CD4-positive, CD25-positive, alpha-beta regulatory T cell (primary cell): ENCODE measurements at regions not wholly inside any gene's neighbourhood (a gene's known extent, or its start where the extent isn't known, plus 50 kb on each side); places are given as distances from the start of the nearest gene placed in this dataset.
A peak's percentile ranks its signal among the peaks of the same experiment; 100 is the strongest.
"Not testable (repeated sequence)": the region's sequence is repeated elsewhere in the genome, so short reads cannot be mapped to it uniquely, and the experiment has no call there.

Experiments
- ATAC-seq, 2 donors: fragments of 150-1000 bp; cut with Tn5 transposase; one replicate each; pipeline ENCODE4 v1.10.0; 2021; ENCODE audit warnings: low read depth in 2 of 2, moderate number of reproducible peaks in 2 of 2, moderate library complexity in 1 of 2
- DNase-seq, 3 donors: peaks; one replicate each; pipeline versions ENCODE4 v3.0.0 to v3.0.0-alpha.2; 2012 to 2022; ENCODE audit warnings: mixed read lengths in 1 of 3
- H3K27ac ChIP-seq: one replicate; pipeline ENCODE4 v1.7.0; 2013; ENCODE audit warnings: mild to moderate bottlenecking, low read length; ENCODE audit not compliant: insufficient read depth, poor library complexity, severe bottlenecking
- H3K27me3 ChIP-seq: one replicate; pipeline ENCODE4 v1.7.0; 2013; ENCODE audit warnings: low read length; ENCODE audit not compliant: control insufficient read depth, insufficient read depth
- H3K36me3 ChIP-seq: one replicate; pipeline ENCODE4 v1.7.0; 2013; ENCODE audit warnings: mild to moderate bottlenecking, low read length, moderate library complexity; ENCODE audit not compliant: control insufficient read depth, insufficient read depth
- H3K4me1 ChIP-seq: 2 replicates; pipeline ENCODE4 v1.7.0; 2013; ENCODE audit warnings: mild to moderate bottlenecking, low read length; ENCODE audit not compliant: insufficient read depth, control insufficient read depth, poor library complexity, severe bottlenecking
- H3K4me3 ChIP-seq: one replicate; pipeline ENCODE4 v1.7.0; 2013; ENCODE audit warnings: low read depth, mild to moderate bottlenecking, low read length, moderate library complexity
- H3K9me3 ChIP-seq, 2 experiments: 1 replicate in 1 of 2; 2 replicates in 1 of 2; pipeline ENCODE4 v1.7.0; 2013; ENCODE audit warnings: low read length in 2 of 2, mild to moderate bottlenecking in 1 of 2, moderate library complexity in 1 of 2; ENCODE audit not compliant: control insufficient read depth in 2 of 2
- H3K27ac Mint-ChIP-seq, 3 donors: one replicate each; pipeline ENCODE4 v1.8.0; 2020 to 2022; ENCODE audit warnings: mild to moderate bottlenecking in 3 of 3, mixed read lengths in 3 of 3, moderate library complexity in 2 of 3
- H3K27me3 Mint-ChIP-seq: one replicate; pipeline ENCODE4 v1.8.0; 2022; ENCODE audit warnings: mild to moderate bottlenecking, mixed read lengths
- H3K36me3 Mint-ChIP-seq: one replicate; pipeline ENCODE4 v1.8.0; 2020; ENCODE audit warnings: mixed read lengths
- H3K4me1 Mint-ChIP-seq, 4 donors: one replicate each; pipeline ENCODE4 v1.8.0; 2020 to 2022; ENCODE audit warnings: mixed read lengths in 4 of 4, mild to moderate bottlenecking in 1 of 4
- H3K4me3 Mint-ChIP-seq, 4 donors: one replicate each; pipeline ENCODE4 v1.8.0; 2020 to 2022; ENCODE audit warnings: mild to moderate bottlenecking in 4 of 4, mixed read lengths in 4 of 4, moderate library complexity in 3 of 4
- H3K9me3 Mint-ChIP-seq, 7 donors: one replicate each; pipeline ENCODE4 v1.8.0; 2020 to 2022; ENCODE audit warnings: mixed read lengths in 7 of 7, mild to moderate bottlenecking in 3 of 7, moderate library complexity in 2 of 7

- H3K9me3 Mint-ChIP-seq, H3K4me3 Mint-ChIP-seq, H3K4me1 ChIP-seq, H3K4me3 ChIP-seq, H3K36me3 Mint-ChIP-seq, H3K36me3 ChIP-seq, H3K27ac Mint-ChIP-seq, ATAC-seq, H3K27me3 Mint-ChIP-seq, DNase-seq, H3K9me3 ChIP-seq, H3K27ac ChIP-seq, H3K27me3 ChIP-seq: not testable (repeated sequence)
- peaks cover 11 to 15% (median 13%) of the 10 kb centered on the region in 4 donors for H3K4me1 Mint-ChIP-seq
Observed at GRCh38 chr3:177628095-177628719, 430.9 kb upstream of the TBL1XR1 start.

GRCh38 chr3:177629276-177629675 lies 432.0 kb upstream of the TBL1XR1 start:
- Histone ChIP-seq H3K27ac (no peak overlapping the region), H3K9me3 (no peaks in the 10 kb centered on the region), H3K4me3 (no peak overlapping the region), H3K27me3 (no peaks in the 10 kb centered on the region), H3K4me1 (peaks cover 3% of the 10 kb centered on the region), H3K36me3 (no peaks in the 10 kb centered on the region)
- H3K4me1 Mint-ChIP-seq = peaks cover 9 to 11% (median 9%) of the 10 kb centered on the region in 4 donors
- H3K4me3 Mint-ChIP-seq = no peak overlapping the region
- ATAC-seq = no peak
- peaks cover 0 to 3% (median 0%) of the 10 kb centered on the region in 7 donors for H3K9me3 Mint-ChIP-seq
- no peak for DNase-seq
- no peaks in the 10 kb centered on the region for H3K27me3 Mint-ChIP-seq
- no peaks in the 10 kb centered on the region for H3K36me3 Mint-ChIP-seq
- H3K27ac Mint-ChIP-seq = no peak overlapping the region

- peaks cover 4% of the 10 kb centered on the region for H3K27me3 Mint-ChIP-seq
- Histone ChIP-seq H3K27me3 (no peaks in the 10 kb centered on the region), H3K4me3 (no peak overlapping the region), H3K36me3 (no peaks in the 10 kb centered on the region), H3K9me3 (no peaks in the 10 kb centered on the region), H3K27ac (no peak overlapping the region), H3K4me1 (no peaks in the 10 kb centered on the region)
- H3K4me1 Mint-ChIP-seq = peaks cover 0 to 5% (median 0%) of the 10 kb centered on the region in 4 donors
- H3K4me3 Mint-ChIP-seq = no peak overlapping the region
- ATAC-seq (no peak), DNase-seq (no peak)
- H3K36me3 Mint-ChIP-seq = no peaks in the 10 kb centered on the region
- peaks cover 0 to 7% (median 1%) of the 10 kb centered on the region in 7 donors for H3K9me3 Mint-ChIP-seq
- H3K27ac Mint-ChIP-seq = no peak overlapping the region
Observed at GRCh38 chr3:177633671-177634207, 436.5 kb upstream of the TBL1XR1 start.

GRCh38 chr3:177635601-177636106 lies 438.4 kb upstream of the TBL1XR1 start:
- H3K27ac ChIP-seq, H3K27ac Mint-ChIP-seq, H3K36me3 ChIP-seq, H3K9me3 ChIP-seq, DNase-seq, H3K4me3 ChIP-seq, H3K27me3 Mint-ChIP-seq, H3K36me3 Mint-ChIP-seq, ATAC-seq, H3K4me1 ChIP-seq, H3K4me3 Mint-ChIP-seq, H3K27me3 ChIP-seq, H3K9me3 Mint-ChIP-seq: not testable (repeated sequence)
- H3K4me1 Mint-ChIP-seq = peaks cover 0 to 11% (median 7%) of the 10 kb centered on the region in 4 donors

DNA sequence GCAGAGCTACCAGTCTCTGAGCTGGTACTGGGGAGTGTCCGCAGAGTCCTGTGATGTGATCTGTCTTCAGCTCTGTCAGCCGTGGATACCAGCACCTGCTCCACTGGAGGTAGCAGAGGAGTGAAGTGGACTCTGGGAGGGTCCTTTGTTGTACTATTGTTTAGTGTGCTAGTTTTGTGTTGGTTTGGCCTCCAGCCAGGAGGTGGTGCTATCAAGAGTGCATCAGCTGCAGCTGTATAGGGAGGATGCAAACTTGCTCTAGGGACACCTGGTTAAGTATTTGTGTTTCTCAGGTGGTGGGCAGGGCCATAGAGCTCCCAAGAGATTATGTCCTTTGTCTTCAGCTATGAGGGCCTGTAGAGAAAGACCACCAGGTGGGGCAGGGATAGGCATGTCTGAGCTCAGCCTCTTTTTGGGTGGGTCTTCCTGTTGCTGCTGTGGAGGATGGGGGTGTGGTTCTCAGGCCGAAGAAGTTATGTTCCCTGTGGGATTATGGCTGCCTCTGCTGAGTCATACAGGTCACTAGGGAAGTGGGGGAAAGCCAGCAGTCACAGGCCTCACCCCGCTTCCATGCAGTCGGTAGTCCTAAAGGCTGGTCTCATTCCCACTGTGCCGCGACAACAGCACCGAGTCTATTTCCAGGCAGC lies 443.2 kb upstream of the TBL1XR1 start:
- no peak overlapping the region for H3K4me3 ChIP-seq
- H3K27ac Mint-ChIP-seq = peak overlapping the region in 2 of 3 donors; percentile 33 to 40
- no peaks in the 10 kb centered on the region for H3K9me3 ChIP-seq
- no peaks in the 10 kb centered on the region for H3K27me3 ChIP-seq
- peaks cover under 1% of the 10 kb centered on the region for H3K27me3 Mint-ChIP-seq
- no peak overlapping the region for H3K4me3 Mint-ChIP-seq
- H3K4me1 Mint-ChIP-seq = peaks cover 22 to 47% (median 32%) of the 10 kb centered on the region in 4 donors
- peaks cover 0 to 7% (median 0%) of the 10 kb centered on the region in 7 donors for H3K9me3 Mint-ChIP-seq
- peaks cover 18% of the 10 kb centered on the region for H3K4me1 ChIP-seq
- ATAC-seq = no peak
- no peak for DNase-seq
- peaks cover 4% of the 10 kb centered on the region for H3K36me3 Mint-ChIP-seq
- H3K27ac ChIP-seq = no peak overlapping the region
- H3K36me3 ChIP-seq = no peaks in the 10 kb centered on the region

GRCh38 chr3:177641206-177641605 lies 443.9 kb upstream of the TBL1XR1 start:
- H3K4me3 Mint-ChIP-seq = no peak overlapping the region
- H3K9me3 ChIP-seq = no peaks in the 10 kb centered on the region
- peaks cover 22 to 52% (median 32%) of the 10 kb centered on the region in 4 donors for H3K4me1 Mint-ChIP-seq
- H3K27me3 Mint-ChIP-seq = no peaks in the 10 kb centered on the region
- peaks cover 4% of the 10 kb centered on the region for H3K36me3 Mint-ChIP-seq
- peaks cover 0 to 1% (median 0%) of the 10 kb centered on the region in 7 donors for H3K9me3 Mint-ChIP-seq
- no peaks in the 10 kb centered on the region for H3K36me3 ChIP-seq
- no peak overlapping the region for H3K4me3 ChIP-seq
- H3K27me3 ChIP-seq = no peaks in the 10 kb centered on the region
- H3K27ac ChIP-seq = no peak overlapping the region
- no peak for DNase-seq
- H3K4me1 ChIP-seq = peaks cover 18% of the 10 kb centered on the region
- ATAC-seq = no peak
- peak overlapping the region in 2 of 3 donors; percentile 76 to 88 for H3K27ac Mint-ChIP-seq

- peak overlapping the region in 2 of 3 donors; percentile 76 to 88 for H3K27ac Mint-ChIP-seq
- H3K4me3 Mint-ChIP-seq = peak overlapping the region in 3 of 4 donors; percentile 37 to 69 (median 46)
- peaks cover 4% of the 10 kb centered on the region for H3K36me3 Mint-ChIP-seq
- peak; percentile 43 to 48 for ATAC-seq
- Histone ChIP-seq H3K4me3 (peak overlapping the region; percentile 57), H3K4me1 (peaks cover 22% of the 10 kb centered on the region), H3K27me3 (no peaks in the 10 kb centered on the region), H3K36me3 (no peaks in the 10 kb centered on the region), H3K27ac (no peak overlapping the region), H3K9me3 (no peaks in the 10 kb centered on the region)
- peaks cover 27 to 62% (median 37%) of the 10 kb centered on the region in 4 donors for H3K4me1 Mint-ChIP-seq
- H3K27me3 Mint-ChIP-seq = no peaks in the 10 kb centered on the region
- peaks cover 0 to 1% (median 0%) of the 10 kb centered on the region in 7 donors for H3K9me3 Mint-ChIP-seq
- no peak for DNase-seq
Observed at GRCh38 chr3:177642042-177642803, 444.9 kb upstream of the TBL1XR1 start.
